ENCODE measurements at regions not wholly inside any gene's neighbourhood (a gene's known extent, or its start where the extent isn't known, plus 50 kb on each side); places are given as distances from the start of the nearest gene placed in this dataset.
"Not testable (repeated sequence)": the region's sequence is repeated elsewhere in the genome, so short reads cannot be mapped to it uniquely, and the experiment has no call there.

DNA sequence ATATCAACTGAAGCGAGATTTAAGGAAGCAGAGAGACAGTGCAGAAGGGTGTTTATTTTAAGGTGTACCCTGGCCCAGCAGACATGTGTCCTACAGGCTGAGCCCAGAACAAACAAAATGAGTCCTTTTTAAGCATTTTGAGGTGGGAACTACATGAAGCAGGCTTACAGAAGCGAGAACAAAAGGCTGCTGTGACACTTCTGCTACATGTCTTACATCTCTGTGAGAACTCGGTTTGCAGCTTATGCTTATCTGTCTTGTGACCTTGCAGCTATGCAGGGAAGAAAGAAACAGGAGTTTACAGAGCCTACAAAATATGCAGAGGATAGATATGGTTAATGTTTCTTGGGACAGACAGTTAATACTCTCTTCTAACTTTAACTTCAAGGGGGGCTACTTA, 295.9 kb downstream of the CEMIP2 start:
- Mint-ChIP-seq H3K36me3 (peaks cover 0 to 7% of the 10 kb centered on the region in 2 donors), H3K27me3 (peaks cover 21 to 34% (median 24%) of the 10 kb centered on the region in 3 donors), H3K9me3 (peaks cover 0 to 23% (median 2%) of the 10 kb centered on the region in 7 donors), H3K4me3 (no peak overlapping the region), H3K4me1 (no peaks in the 10 kb centered on the region), H3K27ac (no peak overlapping the region)
- DNase-seq, result no peak
- no peak for ATAC-seq (ENCODE audit: low read depth in 2 of 2)

DNA sequence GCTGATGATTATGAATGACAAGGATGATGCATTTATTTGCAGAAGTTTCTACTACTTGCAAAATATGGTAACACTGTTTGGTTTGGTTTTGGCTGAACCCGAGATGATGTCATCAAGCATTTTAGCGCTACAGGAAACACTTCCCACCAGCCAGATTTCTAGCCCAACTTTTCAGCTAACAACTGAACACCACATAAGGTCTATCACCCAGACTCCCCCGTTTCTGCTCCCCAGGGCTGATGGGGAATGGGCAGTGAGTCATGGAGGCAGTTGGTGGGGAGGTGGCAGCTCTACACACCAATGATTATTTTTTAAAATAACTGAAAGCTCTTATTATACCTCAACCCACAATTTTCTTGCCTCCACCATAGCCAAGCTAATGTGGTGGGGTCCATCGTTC, 302.9 kb downstream of the CEMIP2 start:
- Mint-ChIP-seq H3K36me3 (no peaks in the 10 kb centered on the region), H3K27me3 (peaks cover 0 to 6% (median 4%) of the 10 kb centered on the region in 3 donors), H3K9me3 (peaks cover 0 to 1% (median 0%) of the 10 kb centered on the region in 7 donors), H3K27ac (no peak overlapping the region), H3K4me1 (no peaks in the 10 kb centered on the region), H3K4me3 (no peak overlapping the region)
- ATAC-seq (ENCODE audit: low read depth in 2 of 2) (no peak), DNase-seq (no peak)

DNA sequence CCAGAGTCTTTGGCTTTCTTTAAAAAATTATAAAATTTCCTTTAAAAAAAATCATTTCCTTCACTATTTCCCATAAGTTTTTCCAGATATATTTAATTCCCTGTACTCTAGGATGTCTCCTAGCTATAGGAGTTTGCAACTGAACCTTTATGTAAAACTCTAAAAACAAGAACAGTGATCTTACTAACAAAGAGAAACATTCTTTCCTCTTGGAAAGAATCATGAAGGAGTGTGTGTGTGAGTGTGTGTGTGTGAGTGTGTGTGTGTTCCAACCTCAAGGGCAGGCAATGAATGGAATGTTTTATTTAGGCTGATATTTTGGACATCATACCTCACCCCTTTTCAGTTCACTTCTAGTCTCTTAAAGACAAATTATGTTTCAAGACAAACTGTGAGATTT, 309.2 kb downstream of the CEMIP2 start:
- Mint-ChIP-seq H3K27me3 (peaks cover 0 to 17% (median 5%) of the 10 kb centered on the region in 3 donors), H3K27ac (no peak overlapping the region), H3K36me3 (no peaks in the 10 kb centered on the region), H3K4me3 (no peak overlapping the region), H3K4me1 (no peaks in the 10 kb centered on the region), H3K9me3 (peaks cover 0 to 2% (median 0%) of the 10 kb centered on the region in 7 donors)
- ATAC-seq (ENCODE audit: low read depth in 2 of 2) (no peak), DNase-seq (no peak)

DNA sequence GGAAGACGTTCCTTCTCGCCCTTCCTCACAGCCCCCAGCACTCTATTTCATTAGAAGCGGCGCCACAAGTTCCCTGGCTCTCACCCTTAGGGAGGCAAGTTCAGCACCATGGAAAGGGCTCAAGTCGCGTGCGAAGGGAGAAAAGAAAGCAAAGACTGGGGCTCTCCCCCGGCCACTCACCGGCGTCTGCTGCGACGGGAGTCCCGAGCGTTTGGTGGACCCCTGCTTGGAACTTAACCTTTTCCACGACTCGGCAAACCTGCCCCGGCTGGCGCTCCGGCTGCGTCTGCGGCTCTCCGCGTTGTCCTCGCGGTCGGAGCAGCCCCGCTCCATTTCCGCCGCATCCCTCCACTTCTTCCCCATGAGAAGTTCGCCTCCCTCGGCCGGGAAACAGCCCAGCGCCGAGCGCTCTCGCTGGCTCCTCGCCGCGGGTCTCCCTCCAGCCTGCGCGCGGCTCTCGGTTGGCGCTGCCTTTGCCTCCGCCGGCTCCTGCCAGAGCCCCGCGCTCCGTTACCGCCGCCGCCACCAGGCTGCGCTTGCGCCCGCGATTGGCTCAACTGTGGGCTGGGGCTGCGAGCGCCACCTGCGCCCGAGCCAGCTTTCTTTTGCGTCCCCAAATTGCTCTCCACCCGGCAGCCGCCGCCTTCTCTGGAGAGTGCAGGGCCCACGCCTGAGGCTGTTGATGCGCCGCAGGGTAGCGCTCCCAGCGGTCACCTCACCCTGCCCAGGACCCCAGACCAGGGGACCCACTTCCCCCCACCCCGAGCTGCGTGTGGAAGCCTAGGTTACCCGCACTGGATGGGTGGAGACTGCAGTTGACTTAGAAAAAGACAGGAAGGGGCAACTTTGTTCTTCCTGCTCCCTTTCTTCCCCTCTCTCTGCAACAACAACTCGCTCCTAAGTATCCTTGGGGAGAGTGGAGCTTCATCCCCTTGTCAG, 321.6 kb downstream of the CEMIP2 start:
- H3K4me1 Mint-ChIP-seq, result peaks cover 0 to 12% (median 3%) of the 10 kb centered on the region in 3 donors
- H3K9me3 Mint-ChIP-seq, result peaks cover 0 to 19% (median 6%) of the 10 kb centered on the region in 7 donors
- H3K4me3 Mint-ChIP-seq, result peak overlapping the region in 6 of 8 donors; percentile 20 to 79 (median 50)
- H3K27ac Mint-ChIP-seq, result no peak overlapping the region
- DNase-seq (no peak), ATAC-seq (ENCODE audit: low read depth in 2 of 2) (peak in 1 of 2 donors; percentile 41)
- H3K36me3 Mint-ChIP-seq, result peaks cover 0 to 1% of the 10 kb centered on the region in 2 donors
- H3K27me3 Mint-ChIP-seq, result peaks cover 39 to 49% (median 49%) of the 10 kb centered on the region in 3 donors

DNA sequence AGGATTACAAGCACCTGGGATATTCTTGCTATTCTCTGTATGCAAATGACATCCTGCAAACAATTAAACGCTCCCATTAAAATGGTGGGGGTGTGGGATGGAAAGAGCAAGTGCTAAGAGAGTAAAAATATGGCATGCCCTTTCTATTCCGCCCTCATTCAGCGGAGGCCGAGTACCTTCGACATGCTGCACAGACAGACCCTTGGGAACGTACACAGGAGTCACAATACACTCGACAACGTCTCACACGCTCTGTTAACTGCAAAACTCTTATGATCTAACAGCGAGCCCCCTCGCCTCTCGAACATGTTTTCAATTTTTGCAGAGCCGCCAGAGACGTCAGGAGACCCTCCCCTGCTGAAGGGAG, 322.2 kb downstream of the CEMIP2 start:
- Mint-ChIP-seq H3K4me3 (peak overlapping the region in 5 of 8 donors; percentile 30 to 79 (median 45)), H3K27ac (no peak overlapping the region)
- DNase-seq, result no peak

DNA sequence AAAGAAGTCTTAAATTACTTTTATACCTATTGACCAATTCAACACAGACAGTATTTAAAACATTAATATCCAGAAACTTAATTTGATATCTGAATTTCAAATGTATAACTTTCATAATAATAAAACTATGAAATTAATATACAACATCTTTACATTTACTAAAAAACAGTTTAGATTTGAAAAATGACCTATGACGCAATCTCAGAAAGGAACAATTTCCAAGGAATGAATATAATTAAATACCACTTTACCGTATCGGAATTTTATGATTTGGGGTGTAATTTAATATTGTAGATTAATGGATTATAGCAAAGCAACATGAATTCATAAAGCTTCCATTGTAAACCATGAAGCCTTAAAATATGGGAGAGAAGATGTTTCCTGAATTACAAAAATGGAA, 321.5 kb upstream of the TRPM3 start:
- ATAC-seq (ENCODE audit: low read depth in 2 of 2) (no peak), DNase-seq (no peak)
- no peaks in the 10 kb centered on the region for H3K36me3 Mint-ChIP-seq
- no peaks in the 10 kb centered on the region for H3K9me3 Mint-ChIP-seq
- peaks cover 30 to 35% (median 32%) of the 10 kb centered on the region in 3 donors for H3K27me3 Mint-ChIP-seq
- peaks cover 0 to 12% (median 3%) of the 10 kb centered on the region in 3 donors for H3K4me1 Mint-ChIP-seq
- H3K27ac Mint-ChIP-seq, result no peak overlapping the region
- H3K4me3 Mint-ChIP-seq, result no peak overlapping the region

More for the DNA sequence above, 322.2 kb downstream of the CEMIP2 start:
- H3K36me3 Mint-ChIP-seq, result no peaks in the 10 kb centered on the region
- H3K9me3 Mint-ChIP-seq, result peaks cover 0 to 13% (median 3%) of the 10 kb centered on the region in 7 donors
- H3K27me3 Mint-ChIP-seq, result peaks cover 39 to 49% (median 47%) of the 10 kb centered on the region in 3 donors
- peaks cover 0 to 12% (median 3%) of the 10 kb centered on the region in 3 donors for H3K4me1 Mint-ChIP-seq
- no peak for ATAC-seq (ENCODE audit: low read depth in 2 of 2)

DNA sequence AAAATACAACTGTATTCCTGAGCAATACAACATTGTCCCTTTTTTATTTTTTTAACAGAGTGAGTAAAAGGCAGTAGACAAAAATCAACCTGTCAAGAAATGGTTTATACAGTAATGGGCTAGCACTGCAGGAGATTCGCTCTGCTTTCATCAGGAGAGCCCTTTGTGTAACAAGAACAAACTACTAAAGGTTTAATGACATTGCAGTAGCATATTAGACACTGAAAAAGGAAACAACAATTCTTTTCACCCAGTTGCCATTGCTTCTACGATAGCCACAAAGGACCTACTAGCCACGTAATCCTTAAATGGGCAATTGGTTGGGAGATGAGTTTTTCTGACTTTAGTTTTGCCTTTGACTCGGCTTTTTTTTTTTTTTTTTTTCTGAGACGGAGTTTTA, 319.8 kb upstream of the TRPM3 start:
- ATAC-seq (ENCODE audit: low read depth in 2 of 2) (no peak), DNase-seq (no peak)
- Mint-ChIP-seq H3K27me3 (peaks cover 16 to 25% (median 23%) of the 10 kb centered on the region in 3 donors), H3K9me3 (no peaks in the 10 kb centered on the region), H3K36me3 (no peaks in the 10 kb centered on the region), H3K27ac (no peak overlapping the region), H3K4me1 (peaks cover 0 to 5% (median 0%) of the 10 kb centered on the region in 3 donors), H3K4me3 (no peak overlapping the region)

DNA sequence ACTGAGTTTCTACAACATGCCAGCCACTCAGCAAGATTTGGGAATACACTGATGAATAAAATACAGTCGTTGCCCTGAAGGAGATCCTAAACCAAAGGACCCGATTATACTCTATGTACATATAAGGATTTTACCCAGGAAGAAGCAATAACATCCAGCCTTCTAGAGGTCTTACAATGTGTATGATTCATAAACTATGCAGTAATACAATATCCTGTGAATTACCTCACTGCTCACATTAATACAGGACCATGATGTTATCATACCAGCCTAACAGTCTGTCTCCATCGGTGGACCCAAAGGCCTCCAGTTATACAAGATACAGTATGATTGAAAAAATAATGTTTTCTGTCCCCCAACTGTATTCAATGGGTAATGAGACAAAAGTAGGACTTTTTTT, 310.5 kb upstream of the TRPM3 start:
- no peak for DNase-seq
- H3K27ac Mint-ChIP-seq, result no peak overlapping the region
- H3K36me3 Mint-ChIP-seq, result no peaks in the 10 kb centered on the region
- H3K27me3 Mint-ChIP-seq, result peaks cover 0 to 6% (median 5%) of the 10 kb centered on the region in 3 donors
- no peak for ATAC-seq (ENCODE audit: low read depth in 2 of 2)
- H3K4me3 Mint-ChIP-seq, result no peak overlapping the region
- H3K9me3 Mint-ChIP-seq, result peaks cover 0 to 6% (median 3%) of the 10 kb centered on the region in 7 donors
- no peaks in the 10 kb centered on the region for H3K4me1 Mint-ChIP-seq

DNA sequence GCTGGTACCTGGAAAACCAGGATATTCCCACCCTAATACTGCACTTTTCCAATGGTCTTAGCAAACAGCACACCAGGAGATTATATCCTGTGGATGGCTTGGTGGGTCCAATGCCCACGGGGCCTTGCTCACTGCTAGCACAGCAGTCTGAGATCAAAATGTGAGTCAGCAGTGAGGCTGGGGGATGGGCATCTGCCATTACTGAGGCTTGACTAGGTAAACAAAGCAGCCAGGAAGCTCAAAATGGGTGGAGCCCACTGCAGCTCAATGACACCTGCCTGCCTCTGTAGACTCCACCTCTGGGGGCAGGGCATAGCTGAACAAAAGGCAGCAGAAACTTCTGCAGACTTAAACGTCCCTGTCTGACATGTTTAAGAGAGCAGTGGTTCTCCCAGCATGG, 285.9 kb upstream of the TRPM3 start:
- not testable (repeated sequence) for H3K36me3 Mint-ChIP-seq; H3K27ac Mint-ChIP-seq; H3K4me1 Mint-ChIP-seq; DNase-seq; ATAC-seq (ENCODE audit: low read depth in 2 of 2); H3K4me3 Mint-ChIP-seq
- H3K27me3 Mint-ChIP-seq, result peaks cover 6 to 11% (median 8%) of the 10 kb centered on the region in 3 donors
- H3K9me3 Mint-ChIP-seq, result peaks cover 0 to 32% (median 6%) of the 10 kb centered on the region in 7 donors

DNA sequence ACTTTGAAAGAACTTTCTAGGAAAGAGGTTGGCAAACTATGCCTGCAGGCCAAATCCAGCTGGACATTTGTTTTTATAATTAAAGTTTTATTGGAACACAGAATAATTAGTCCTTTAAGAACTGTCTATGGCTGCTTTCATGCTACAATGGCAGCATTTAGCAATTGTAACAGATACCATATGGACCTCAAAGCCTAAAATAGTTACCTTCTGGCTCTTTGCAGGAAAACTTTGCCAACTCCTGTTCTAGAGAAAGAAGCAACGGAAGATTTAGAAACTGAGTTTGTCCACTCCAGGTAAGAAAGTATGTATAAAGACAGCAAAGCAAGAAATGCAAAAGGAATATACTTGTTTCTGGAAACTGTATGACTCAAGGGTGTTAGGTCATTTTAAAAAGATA, 281.7 kb upstream of the TRPM3 start:
- DNase-seq (no peak), ATAC-seq (ENCODE audit: low read depth in 2 of 2) (no peak)
- H3K36me3 Mint-ChIP-seq, result no peaks in the 10 kb centered on the region
- H3K4me3 Mint-ChIP-seq, result no peak overlapping the region
- no peak overlapping the region for H3K27ac Mint-ChIP-seq
- H3K9me3 Mint-ChIP-seq, result peaks cover 0 to 12% (median 0%) of the 10 kb centered on the region in 7 donors
- H3K27me3 Mint-ChIP-seq, result peaks cover 2 to 11% (median 6%) of the 10 kb centered on the region in 3 donors
- no peaks in the 10 kb centered on the region for H3K4me1 Mint-ChIP-seq

DNA sequence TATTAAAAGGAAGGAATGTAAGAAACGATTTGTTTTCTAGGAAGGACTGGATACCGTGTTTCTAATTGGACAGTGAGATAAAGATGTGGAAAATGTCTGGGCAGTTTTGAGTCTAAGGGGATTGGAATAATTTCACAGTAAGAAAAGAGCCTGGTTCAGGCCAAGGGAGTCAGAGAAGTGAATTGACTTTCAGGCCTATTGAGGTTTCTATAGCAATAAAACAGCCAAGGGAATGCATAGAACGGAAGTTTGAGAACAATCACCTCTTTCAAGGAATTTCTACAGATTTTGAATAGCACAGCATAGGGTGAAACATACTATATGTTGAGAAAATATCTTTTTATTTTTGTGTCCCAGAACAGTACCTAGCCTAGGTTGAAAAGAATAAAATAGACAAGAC, 271.6 kb upstream of the TRPM3 start:
- peaks cover 0 to 4% (median 0%) of the 10 kb centered on the region in 7 donors for H3K9me3 Mint-ChIP-seq
- H3K36me3 Mint-ChIP-seq, result no peaks in the 10 kb centered on the region
- H3K4me1 Mint-ChIP-seq, result no peaks in the 10 kb centered on the region
- DNase-seq (no peak), ATAC-seq (ENCODE audit: low read depth in 2 of 2) (no peak)
- H3K27ac Mint-ChIP-seq, result no peak overlapping the region
- H3K27me3 Mint-ChIP-seq, result peaks cover 0 to 7% (median 6%) of the 10 kb centered on the region in 3 donors
- H3K4me3 Mint-ChIP-seq, result no peak overlapping the region

DNA sequence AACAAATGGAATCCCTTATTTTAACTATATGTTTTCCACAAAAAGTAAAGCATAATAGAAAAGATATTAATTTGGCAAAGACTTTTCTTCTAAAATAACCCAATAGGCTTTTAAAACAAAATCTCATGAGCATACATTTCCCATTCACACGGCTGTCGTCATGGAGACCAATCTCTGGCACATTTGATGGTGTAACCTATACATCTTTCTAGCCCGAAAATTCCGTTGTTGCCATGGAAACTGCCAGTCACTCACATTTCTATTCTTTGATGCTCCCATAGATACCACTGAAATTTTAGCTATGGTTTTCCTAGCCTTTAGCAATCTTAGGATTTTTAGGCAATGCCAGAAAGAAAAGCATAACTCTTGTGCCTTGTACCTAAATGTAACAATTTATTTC, 262.9 kb upstream of the TRPM3 start:
- no peak for ATAC-seq (ENCODE audit: low read depth in 2 of 2)

DNA sequence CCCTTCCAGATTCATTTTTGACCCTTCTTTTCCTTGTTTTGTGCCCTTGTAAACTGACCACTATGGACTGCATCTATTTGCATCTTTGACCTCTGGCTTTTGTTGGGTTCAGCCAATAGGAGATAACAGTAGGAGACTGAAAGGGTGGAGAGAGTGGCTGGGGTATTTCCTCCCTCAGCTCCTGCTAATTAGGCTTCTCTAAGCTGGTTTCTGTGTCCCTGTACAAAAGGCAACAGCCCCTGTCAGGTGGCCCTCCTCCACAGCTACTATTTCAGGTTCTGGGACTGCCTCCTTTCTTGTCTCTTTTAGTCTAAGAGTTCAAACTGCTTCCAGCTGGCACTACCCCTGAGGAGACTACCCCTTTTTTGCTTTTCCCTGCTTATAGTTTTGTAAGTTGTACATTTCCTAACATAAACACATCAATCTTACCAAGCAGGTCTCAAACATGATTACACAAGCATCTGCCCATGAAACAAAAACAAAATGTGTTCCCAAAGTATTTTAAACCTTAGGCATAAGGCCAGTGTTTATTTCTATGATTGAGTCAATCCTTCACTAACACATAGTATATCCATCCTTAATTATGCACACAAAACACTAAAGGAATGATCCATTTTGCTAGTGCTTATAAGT, 262.0 kb upstream of the TRPM3 start:
- no peaks in the 10 kb centered on the region for H3K4me1 Mint-ChIP-seq

More for the DNA sequence above, 262.9 kb upstream of the TRPM3 start:
- Mint-ChIP-seq H3K27me3 (peaks cover 0 to 4% (median 0%) of the 10 kb centered on the region in 3 donors), H3K4me3 (no peak overlapping the region), H3K9me3 (no peaks in the 10 kb centered on the region), H3K27ac (no peak overlapping the region), H3K4me1 (no peaks in the 10 kb centered on the region), H3K36me3 (no peaks in the 10 kb centered on the region)
- no peak for DNase-seq

More for the DNA sequence above, 262.0 kb upstream of the TRPM3 start:
- no peak for DNase-seq
- Mint-ChIP-seq H3K36me3 (no peaks in the 10 kb centered on the region), H3K27ac (no peak overlapping the region), H3K9me3 (no peaks in the 10 kb centered on the region), H3K27me3 (peaks cover 0 to 4% (median 0%) of the 10 kb centered on the region in 3 donors), H3K4me3 (no peak overlapping the region)
- no peak for ATAC-seq (ENCODE audit: low read depth in 2 of 2)

All from naive B cell (primary cell).